SK-N-MC (cell line): ENCODE measurements at regions not wholly inside any gene's neighbourhood (a gene's known extent, or its start where the extent isn't known, plus 50 kb on each side); places are given as distances from the start of the nearest gene placed in this dataset.

Experiments used
- DNase-seq: peaks from one replicate; pipeline ENCODE4 v3.0.0-alpha.2; 2011; ENCODE audit warnings: low read depth, low spot score
- H3K27ac ChIP-seq: fragments of 200-600 bp; sonication (generic); 2 replicates; pipeline ENCODE4 v1.5.1; 2016; ENCODE audit warnings: mixed run types
- H3K36me3 ChIP-seq: fragments of 200-600 bp; sonication (generic); 2 replicates; pipeline ENCODE4 v1.6.1; 2017; ENCODE audit warnings: antibody characterized with exemption, low read length, mixed read lengths; ENCODE audit not compliant: insufficient read depth
- H3K4me3 ChIP-seq: fragments of 200-600 bp; sonication (generic); 2 replicates; pipeline ENCODE4 v1.5.1; 2016
- H3K9ac ChIP-seq: fragments of 200-600 bp; sonication (generic); 2 replicates; pipeline ENCODE4 v1.8.0; 2017; ENCODE audit warnings: mixed run types, mixed read lengths; ENCODE audit not compliant: insufficient read length
- H3K9me3 ChIP-seq: fragments of 200-600 bp; sonication (generic); 2 replicates; pipeline ENCODE4 v1.6.1; 2017; ENCODE audit warnings: low read depth, mild to moderate bottlenecking, antibody characterized with exemption, low read length, moderate library complexity, mixed read lengths
- EZH2 ChIP-seq: fragments of 200-600 bp; sonication (generic); IDR thresholded peaks from one replicate; pipeline ENCODE4 v1.6.1; 2017; ENCODE audit warnings: antibody characterized with exemption
- FOXP2 ChIP-seq: optimal IDR thresholded peaks from 2 replicates; pipeline ENCODE3; 2011; ENCODE audit warnings: mild to moderate bottlenecking, moderate library complexity; ENCODE audit not compliant: insufficient read depth; ENCODE audit errors: extremely low read length, control extremely low read depth
- POLR2AphosphoS5 ChIP-seq: IDR thresholded peaks from 2 replicates; pipeline ENCODE4 v1.6.1; 2012; ENCODE audit warnings: mild to moderate bottlenecking, low read depth, low read length, borderline replicate concordance

DNA sequence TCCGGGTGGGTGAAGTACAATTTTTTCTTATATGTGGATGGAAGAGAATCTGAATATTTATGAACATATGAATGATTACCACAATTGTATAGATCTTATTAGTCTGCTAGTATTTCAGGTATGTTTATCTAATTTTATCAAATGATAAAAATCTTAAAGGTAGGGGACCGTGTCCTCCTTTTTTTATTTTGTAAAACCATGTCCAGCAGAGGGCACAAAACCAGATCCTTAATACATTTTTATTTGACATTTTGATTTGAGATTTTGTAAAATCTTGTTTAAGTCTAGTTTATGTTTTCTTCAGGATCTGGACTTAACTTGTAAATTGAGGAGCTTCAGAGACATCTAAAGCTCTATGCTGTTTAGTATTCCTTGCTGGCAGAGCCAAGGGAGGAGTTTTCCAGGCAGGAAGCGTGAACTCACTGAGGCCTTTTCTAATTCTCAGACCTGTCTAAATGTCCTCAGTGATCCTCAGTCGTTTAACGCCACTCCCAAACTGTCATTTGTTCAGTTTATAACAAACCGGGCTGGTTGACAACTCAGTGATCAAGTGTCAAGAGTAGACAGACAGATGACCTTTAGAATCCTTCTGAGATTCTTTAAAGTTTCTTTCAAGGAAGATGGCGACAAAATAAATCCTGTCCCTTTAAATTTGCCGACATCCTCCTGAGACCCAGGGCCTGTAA, 263.9 kb downstream of the KTN1 start:
- TF ChIP-seq POLR2AphosphoS5 = no peak
- no peak for TF ChIP-seq FOXP2
- TF ChIP-seq EZH2 = no peak
- no peak overlapping the region for H3K4me3 ChIP-seq
- DNase-seq = no peak

DNA sequence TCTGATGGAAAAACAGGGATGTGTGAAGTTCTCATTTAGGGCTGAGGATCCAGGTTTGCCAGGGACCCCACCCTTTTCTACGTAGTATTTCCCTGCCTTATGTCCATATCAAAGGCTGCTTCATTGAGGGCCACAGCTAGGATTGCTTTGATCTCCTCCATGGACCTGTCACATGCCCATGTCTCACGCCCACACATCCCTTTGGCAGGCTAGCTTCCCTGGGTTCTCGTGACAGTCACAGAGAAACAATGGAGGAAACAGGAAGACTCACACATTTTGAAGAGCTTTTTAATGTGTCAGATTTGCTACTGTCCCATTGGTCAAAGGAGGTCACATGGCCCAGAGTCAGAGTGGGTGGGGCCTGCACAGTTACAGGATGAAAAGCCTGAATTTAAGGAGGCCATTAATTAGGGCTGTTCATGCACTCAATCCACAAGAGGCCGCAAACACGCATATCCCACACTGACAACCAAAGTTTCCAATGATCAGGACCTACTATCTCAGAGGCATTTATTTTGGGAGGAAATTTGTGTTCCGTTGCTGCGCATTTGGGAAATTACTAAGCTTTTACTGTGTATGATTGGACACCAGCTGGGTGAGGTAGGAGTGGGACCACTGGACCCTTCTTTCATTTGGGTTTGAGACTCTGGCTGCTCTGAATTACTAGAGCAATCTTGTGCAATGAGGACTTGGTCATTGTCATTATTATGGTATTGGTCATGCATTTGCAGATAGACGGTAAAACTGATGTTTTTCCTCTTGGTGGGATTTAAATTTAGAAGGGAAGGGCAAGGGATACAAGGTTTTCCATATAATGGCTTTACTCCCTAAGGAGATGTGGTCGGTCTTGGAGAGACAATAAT, 266.2 kb downstream of the KTN1 start:
- Histone ChIP-seq H3K9me3 (no peaks in the 10 kb centered on the region), H3K4me3 (no peak overlapping the region), H3K36me3 (no peaks in the 10 kb centered on the region), H3K27ac (no peak overlapping the region), H3K9ac (no peak overlapping the region)
- no peak for TF ChIP-seq FOXP2
- no peak for TF ChIP-seq POLR2AphosphoS5
- no peak for TF ChIP-seq EZH2
- DNase-seq = no peak

More for the DNA sequence above, 263.9 kb downstream of the KTN1 start:
- no peak overlapping the region for H3K9ac ChIP-seq
- H3K9me3 ChIP-seq = no peaks in the 10 kb centered on the region
- H3K27ac ChIP-seq = no peak overlapping the region
- no peaks in the 10 kb centered on the region for H3K36me3 ChIP-seq

DNA sequence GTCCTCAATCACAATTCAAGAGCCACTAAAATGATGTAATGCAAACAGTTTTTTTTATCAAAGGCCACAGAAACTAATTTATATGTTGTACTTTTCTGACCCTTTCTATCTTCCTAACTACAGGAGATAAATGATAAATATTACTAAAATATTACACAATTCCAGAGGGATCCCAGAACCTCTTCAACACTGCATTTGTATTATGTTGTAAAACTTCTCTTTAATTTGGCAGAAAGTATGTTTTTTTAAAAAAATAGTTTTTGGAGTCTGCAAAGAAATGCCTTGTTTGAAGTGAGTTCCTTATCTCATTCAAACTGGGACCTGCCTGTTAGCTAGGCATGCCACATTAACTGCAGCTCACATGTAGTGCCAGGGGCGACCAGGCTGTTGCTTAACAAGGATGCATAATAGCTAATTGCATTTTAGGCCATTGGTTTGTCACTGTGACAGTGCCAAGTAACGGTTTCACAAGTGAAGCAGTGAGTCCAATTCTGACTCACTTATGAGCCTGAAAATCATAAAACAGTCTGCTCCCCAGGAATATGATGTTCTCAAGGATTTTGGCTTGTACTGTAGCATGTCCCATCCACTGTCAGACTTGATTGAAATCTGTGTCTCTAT, 266.9 kb downstream of the KTN1 start:
- TF ChIP-seq EZH2 (no peak), POLR2AphosphoS5 (no peak), FOXP2 (no peak)
- no peak overlapping the region for H3K27ac ChIP-seq
- DNase-seq = no peak
- no peaks in the 10 kb centered on the region for H3K36me3 ChIP-seq
- H3K4me3 ChIP-seq = no peak overlapping the region
- no peaks in the 10 kb centered on the region for H3K9me3 ChIP-seq
- H3K9ac ChIP-seq = no peak overlapping the region

GRCh38 chr14:55847766-55848165, 267.8 kb downstream of the KTN1 start:
- H3K36me3 ChIP-seq = no peaks in the 10 kb centered on the region
- H3K9ac ChIP-seq = no peak overlapping the region
- TF ChIP-seq EZH2 (no peak), FOXP2 (no peak), POLR2AphosphoS5 (no peak)
- DNase-seq = no peak
- H3K27ac ChIP-seq = no peak overlapping the region
- no peak overlapping the region for H3K4me3 ChIP-seq
- no peaks in the 10 kb centered on the region for H3K9me3 ChIP-seq

DNA sequence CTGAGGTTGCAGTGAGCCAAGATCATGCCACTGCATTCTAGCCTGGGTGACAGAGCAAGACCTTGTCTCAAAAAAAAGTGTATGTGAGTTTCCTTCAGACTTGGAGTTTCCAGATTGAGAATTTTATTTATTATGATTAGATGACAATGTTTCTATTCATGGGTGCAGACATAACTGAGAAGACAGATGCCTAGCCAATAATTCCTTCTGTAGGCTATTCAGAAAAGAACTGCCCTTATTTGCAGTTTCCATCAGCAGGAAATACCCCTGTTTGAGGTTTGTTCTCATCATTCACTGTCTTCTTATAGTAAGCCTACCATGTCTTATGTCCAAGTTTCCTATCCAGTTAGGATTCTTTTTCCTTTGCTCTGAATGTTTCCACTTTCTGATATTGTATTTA, 269.0 kb downstream of the KTN1 start:
- H3K27ac ChIP-seq = no peak overlapping the region
- no peak for DNase-seq
- H3K9me3 ChIP-seq = no peaks in the 10 kb centered on the region
- TF ChIP-seq POLR2AphosphoS5 = no peak
- no peak for TF ChIP-seq FOXP2
- TF ChIP-seq EZH2 = no peak
- H3K36me3 ChIP-seq = no peaks in the 10 kb centered on the region
- no peak overlapping the region for H3K9ac ChIP-seq
- no peak overlapping the region for H3K4me3 ChIP-seq

- no peak overlapping the region for H3K27ac ChIP-seq
- H3K36me3 ChIP-seq = no peaks in the 10 kb centered on the region
- H3K4me3 ChIP-seq = no peak overlapping the region
- H3K9me3 ChIP-seq = no peaks in the 10 kb centered on the region
- no peak for TF ChIP-seq EZH2
- TF ChIP-seq FOXP2 = no peak
- no peak for DNase-seq
- H3K9ac ChIP-seq = no peak overlapping the region
These were observed 268.4 kb upstream of the PELI2 start for GRCh38 chr14:55849833-55850232.

GRCh38 chr14:55850825-55851241, 267.4 kb upstream of the PELI2 start:
- DNase-seq = no peak

DNA sequence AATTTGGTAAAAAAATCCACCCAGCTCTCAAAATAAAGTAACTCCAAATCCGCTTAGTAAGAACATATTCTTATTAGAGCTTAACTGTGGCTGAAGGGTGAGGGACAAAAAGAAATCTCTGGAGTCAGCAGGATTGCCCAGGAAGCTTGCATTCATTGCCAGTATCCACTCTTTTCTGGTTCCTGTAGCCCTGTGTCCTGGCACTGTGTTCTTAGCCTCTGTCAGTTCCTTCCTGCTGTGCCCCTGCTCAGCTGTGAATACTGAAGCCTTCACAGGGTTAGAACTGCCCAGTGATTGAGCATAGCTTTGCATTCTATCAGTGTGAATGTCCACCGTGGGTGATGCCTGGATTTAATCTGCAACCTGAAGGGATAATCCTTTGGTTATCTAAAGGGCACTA, 266.9 kb upstream of the PELI2 start:
- DNase-seq = no peak

More at GRCh38 chr14:55850825-55851241, 267.4 kb upstream of the PELI2 start:
- no peaks in the 10 kb centered on the region for H3K36me3 ChIP-seq
- no peak overlapping the region for H3K9ac ChIP-seq
- H3K9me3 ChIP-seq = no peaks in the 10 kb centered on the region
- H3K4me3 ChIP-seq = no peak overlapping the region; the same call in 1 of the 2 replicates
- H3K27ac ChIP-seq = peak overlapping the region; percentile 22; the same call in 1 of the 2 replicates
- TF ChIP-seq POLR2AphosphoS5 (no peak), FOXP2 (no peak), EZH2 (no peak)

More for the DNA sequence above, 266.9 kb upstream of the PELI2 start:
- no peaks in the 10 kb centered on the region for H3K36me3 ChIP-seq
- H3K4me3 ChIP-seq = no peak overlapping the region
- 0 out of 2 replicates have a peak overlapping the region, but pooled peaks have one; percentile 22 for H3K27ac ChIP-seq
- TF ChIP-seq EZH2 = no peak
- TF ChIP-seq POLR2AphosphoS5 = no peak
- no peak for TF ChIP-seq FOXP2
- no peak overlapping the region for H3K9ac ChIP-seq
- no peaks in the 10 kb centered on the region for H3K9me3 ChIP-seq
